ENCODE measurements at regions not wholly inside any gene's neighbourhood (a gene's known extent, or its start where the extent isn't known, plus 50 kb on each side); places are given as distances from the start of the nearest gene placed in this dataset.

DNA sequence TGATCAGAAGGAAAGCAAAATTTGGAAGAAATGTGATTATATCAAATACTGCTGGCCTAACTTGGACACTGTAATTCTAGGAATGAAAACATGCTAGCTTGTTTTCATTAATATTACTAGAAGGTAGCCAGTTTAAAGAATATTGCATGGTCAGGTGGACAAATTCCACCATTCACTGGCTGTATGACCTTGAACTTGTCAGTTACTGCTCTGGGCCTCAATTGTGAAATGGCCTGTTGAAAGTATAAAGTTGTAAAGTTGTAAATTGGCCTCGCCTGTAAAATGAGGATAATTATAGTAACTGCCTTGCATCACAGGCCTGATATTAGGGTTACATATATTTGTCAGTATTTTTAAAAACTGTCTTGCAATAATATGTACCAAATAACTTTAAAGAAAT, 398.4 kb upstream of the CHST9 start:
- no peaks in the 10 kb centered on the region for H3K27me3 ChIP-seq (ENCODE audit: insufficient read depth, low read depth, severe bottlenecking)
- H3K9me3 ChIP-seq (ENCODE audit: severe bottlenecking): no peaks in the 10 kb centered on the region
- H3K27ac ChIP-seq: no peak overlapping the region
- H3K36me3 ChIP-seq: no peaks in the 10 kb centered on the region
- no peak for DNase-seq
- H3K4me3 ChIP-seq (ENCODE audit: low read depth, low read length): no peak overlapping the region
- TF ChIP-seq, protein P1, sequence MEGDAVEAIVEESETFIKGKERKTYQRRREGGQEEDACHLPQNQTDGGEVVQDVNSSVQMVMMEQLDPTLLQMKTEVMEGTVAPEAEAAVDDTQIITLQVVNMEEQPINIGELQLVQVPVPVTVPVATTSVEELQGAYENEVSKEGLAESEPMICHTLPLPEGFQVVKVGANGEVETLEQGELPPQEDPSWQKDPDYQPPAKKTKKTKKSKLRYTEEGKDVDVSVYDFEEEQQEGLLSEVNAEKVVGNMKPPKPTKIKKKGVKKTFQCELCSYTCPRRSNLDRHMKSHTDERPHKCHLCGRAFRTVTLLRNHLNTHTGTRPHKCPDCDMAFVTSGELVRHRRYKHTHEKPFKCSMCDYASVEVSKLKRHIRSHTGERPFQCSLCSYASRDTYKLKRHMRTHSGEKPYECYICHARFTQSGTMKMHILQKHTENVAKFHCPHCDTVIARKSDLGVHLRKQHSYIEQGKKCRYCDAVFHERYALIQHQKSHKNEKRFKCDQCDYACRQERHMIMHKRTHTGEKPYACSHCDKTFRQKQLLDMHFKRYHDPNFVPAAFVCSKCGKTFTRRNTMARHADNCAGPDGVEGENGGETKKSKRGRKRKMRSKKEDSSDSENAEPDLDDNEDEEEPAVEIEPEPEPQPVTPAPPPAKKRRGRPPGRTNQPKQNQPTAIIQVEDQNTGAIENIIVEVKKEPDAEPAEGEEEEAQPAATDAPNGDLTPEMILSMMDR (IDR thresholded peaks at IDR 0.05; ENCODE audit: low read depth, low read length): no peak

DNA sequence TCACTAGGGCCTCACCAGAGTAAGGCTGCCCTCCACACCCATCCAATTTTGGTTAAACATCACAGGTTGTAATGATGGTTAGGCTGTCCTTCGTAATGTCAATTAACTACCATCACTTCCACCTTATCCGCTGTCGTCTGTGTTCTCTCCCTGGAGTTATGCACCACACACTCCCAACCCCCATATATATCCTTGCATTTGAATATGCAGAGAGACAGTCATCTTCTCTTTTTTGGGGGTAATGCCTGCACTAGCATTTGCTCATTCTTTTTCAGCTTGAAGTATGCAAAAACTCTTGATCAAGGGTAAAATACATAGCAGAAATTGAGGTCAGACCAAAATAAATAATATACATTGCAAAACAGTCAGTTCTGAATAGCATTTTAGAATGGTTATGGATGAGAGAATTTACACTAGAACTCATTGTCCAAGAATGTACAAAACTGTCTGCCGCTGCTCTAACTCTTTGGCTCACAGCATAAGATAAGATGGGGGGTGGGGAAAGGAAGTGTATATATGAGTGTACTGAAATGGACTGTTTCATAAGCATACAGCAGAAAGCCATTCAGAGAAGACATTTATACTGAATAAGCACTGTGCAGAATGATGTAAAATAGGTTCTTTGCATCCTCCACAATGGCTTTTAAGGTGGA, 397.8 kb upstream of the CHST9 start:
- no peak for DNase-seq
- Histone ChIP-seq H3K9me3 (ENCODE audit: severe bottlenecking) (no peaks in the 10 kb centered on the region), H3K27ac (no peak overlapping the region), H3K27me3 (ENCODE audit: insufficient read depth, low read depth, severe bottlenecking) (no peaks in the 10 kb centered on the region), H3K4me3 (ENCODE audit: low read depth, low read length) (no peak overlapping the region), H3K36me3 (no peaks in the 10 kb centered on the region)
- TF ChIP-seq, protein P1 (IDR thresholded peaks at IDR 0.05; ENCODE audit: low read depth, low read length): no peak

DNA sequence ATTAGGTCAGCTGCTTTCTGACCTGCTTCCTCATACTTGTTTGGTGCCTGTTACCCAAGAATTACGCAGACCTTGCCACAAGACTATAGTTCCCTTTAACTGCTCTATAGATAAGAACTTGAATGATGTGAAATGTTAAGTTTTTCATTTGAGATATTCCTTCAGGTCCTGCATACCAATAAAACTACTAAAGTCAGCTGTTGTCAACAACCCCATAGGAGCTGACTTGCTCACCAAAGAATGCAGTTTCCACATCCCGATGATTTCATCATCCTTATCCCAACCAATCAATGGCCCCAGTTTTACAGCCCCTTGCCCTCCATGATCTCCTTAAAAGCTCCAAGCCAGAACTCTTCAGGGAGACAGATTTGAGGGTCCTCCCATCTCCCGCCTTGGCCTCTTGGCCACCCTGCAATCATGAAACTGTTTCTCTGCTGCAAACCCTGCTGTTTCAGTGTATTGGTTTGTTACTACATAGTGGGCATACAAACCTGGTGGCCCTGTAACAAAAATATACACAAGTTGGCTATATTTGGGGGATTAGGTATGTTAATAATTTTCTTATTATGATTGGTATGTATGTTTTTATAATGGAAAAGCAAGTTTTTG, 396.3 kb upstream of the CHST9 start:
- Histone ChIP-seq H3K27me3 (ENCODE audit: insufficient read depth, low read depth, severe bottlenecking) (no peaks in the 10 kb centered on the region), H3K9me3 (ENCODE audit: severe bottlenecking) (no peaks in the 10 kb centered on the region), H3K27ac (no peak overlapping the region), H3K36me3 (no peaks in the 10 kb centered on the region), H3K4me3 (ENCODE audit: low read depth, low read length) (no peak overlapping the region)
- no peak for DNase-seq
- TF ChIP-seq, protein P1 (IDR thresholded peaks at IDR 0.05; ENCODE audit: low read depth, low read length): no peak

DNA sequence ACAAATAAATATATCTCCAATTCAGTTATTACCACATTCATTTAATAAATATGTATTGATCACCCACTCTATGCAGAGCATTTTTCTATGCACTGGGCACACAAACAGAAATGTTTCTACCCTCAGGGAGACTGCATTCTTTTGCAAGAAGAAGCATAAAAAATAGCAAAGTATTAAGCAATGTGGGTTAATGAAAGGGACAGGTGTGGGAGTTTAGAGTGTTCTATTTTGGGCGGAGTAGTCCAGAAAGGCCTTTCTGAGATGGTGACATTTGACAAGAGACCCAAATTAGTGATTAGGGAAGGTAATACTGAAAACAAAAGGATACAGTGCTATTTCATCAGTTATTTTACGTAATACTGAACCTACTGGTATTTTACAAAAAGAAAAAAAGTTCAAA, 394.3 kb upstream of the CHST9 start:
- H3K27me3 ChIP-seq (ENCODE audit: insufficient read depth, low read depth, severe bottlenecking): no peaks in the 10 kb centered on the region
- H3K36me3 ChIP-seq: no peaks in the 10 kb centered on the region
- H3K9me3 ChIP-seq (ENCODE audit: severe bottlenecking): no peaks in the 10 kb centered on the region
- DNase-seq: no peak
- H3K27ac ChIP-seq: no peak overlapping the region
- TF ChIP-seq, protein P1 (IDR thresholded peaks at IDR 0.05; ENCODE audit: low read depth, low read length): no peak
- no peak overlapping the region for H3K4me3 ChIP-seq (ENCODE audit: low read depth, low read length)

DNA sequence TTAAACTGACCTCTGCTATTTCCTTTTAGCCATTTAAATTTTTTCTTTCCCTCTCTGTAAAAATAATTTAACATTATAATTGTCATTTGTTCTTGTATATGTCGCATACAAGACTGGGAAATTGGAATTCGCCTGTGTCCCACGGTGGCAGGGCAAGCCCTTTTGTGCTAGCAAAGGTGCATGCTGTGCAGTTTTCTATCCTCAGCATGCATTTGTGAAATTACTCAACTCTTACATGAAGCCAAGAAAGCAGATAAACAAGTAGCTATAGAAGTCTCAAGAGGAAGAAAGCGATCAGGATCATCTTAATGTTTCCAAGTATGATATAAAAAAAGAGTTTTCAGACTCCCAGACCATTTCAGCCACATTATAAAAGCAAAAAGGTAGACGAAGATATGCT, 392.6 kb upstream of the CHST9 start:
- no peak overlapping the region for H3K4me3 ChIP-seq (ENCODE audit: low read depth, low read length)
- no peak for DNase-seq

More for the DNA sequence above, 392.6 kb upstream of the CHST9 start:
- TF ChIP-seq, protein P1 (IDR thresholded peaks at IDR 0.05; ENCODE audit: low read depth, low read length): no peak
- Histone ChIP-seq H3K36me3 (no peaks in the 10 kb centered on the region), H3K9me3 (ENCODE audit: severe bottlenecking) (no peaks in the 10 kb centered on the region), H3K27me3 (ENCODE audit: insufficient read depth, low read depth, severe bottlenecking) (no peaks in the 10 kb centered on the region), H3K27ac (no peak overlapping the region)

Data from WERI-Rb-1 (cell line).